Brain microvascular endothelial cell (primary cell): ENCODE measurements at regions not wholly inside any gene's neighbourhood (a gene's known extent, or its start where the extent isn't known, plus 50 kb on each side); places are given as distances from the start of the nearest gene placed in this dataset.

Experiments
- DNase-seq: peaks from one replicate; pipeline ENCODE4 v3.0.0-alpha.2; 2020
- H3K27ac ChIP-seq: fragments of 250-450 bp; sonication (Bioruptor Pico); 2 replicates; pipeline ENCODE4 v1.5.1; 2020; ENCODE audit warnings: mild to moderate bottlenecking, moderate library complexity
- H3K27me3 ChIP-seq: fragments of 250-450 bp; sonication (Bioruptor Pico); replicated peaks from 2 replicates; pipeline ENCODE4 v1.5.1; 2020; ENCODE audit warnings: mild to moderate bottlenecking
- H3K36me3 ChIP-seq: fragments of 250-450 bp; sonication (Bioruptor Pico); replicated peaks from 2 replicates; pipeline ENCODE4 v1.5.1; 2020; ENCODE audit warnings: mild to moderate bottlenecking
- H3K4me3 ChIP-seq: 2 replicates; pipeline ENCODE4 v1.5.1; 2011; ENCODE audit warnings: low read depth, mild to moderate bottlenecking, control low read depth, low read length, moderate library complexity
- CTCF ChIP-seq: IDR thresholded peaks from 2 replicates; pipeline ENCODE4 v1.5.1; 2011; ENCODE audit warnings: low read depth, mild to moderate bottlenecking, moderate library complexity, low read length, control low read depth, inconsistent platforms; ENCODE audit errors: missing control alignments
- in situ Hi-C: cut with HindIII; loops from 2 replicates; pipeline ENCODE4 v1.10.0; 2017; ENCODE audit warnings: low sequenced_read_pairs, low pct_ligation_motif_present

DNA sequence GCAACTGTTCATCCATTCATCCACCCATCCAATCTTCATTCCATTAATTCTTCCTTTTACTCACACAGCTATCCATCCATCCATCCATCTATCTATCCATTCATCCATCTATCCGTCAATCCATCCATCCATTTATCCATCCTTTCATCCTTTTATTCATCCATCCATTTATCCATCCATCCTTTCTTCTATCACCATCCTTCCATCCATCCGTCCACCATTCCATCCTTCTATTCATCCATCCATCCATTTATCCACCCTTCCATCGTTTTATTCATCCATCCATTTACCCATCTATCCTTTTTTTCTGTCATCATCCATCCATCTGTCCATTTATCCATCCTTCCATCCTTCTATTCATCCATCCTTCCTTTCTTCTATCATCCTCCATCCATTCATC lies 73.0 kb upstream of the FOXF1 start:
- in situ Hi-C loops, result no loop called here
- no peak for DNase-seq
- Histone ChIP-seq H3K4me3 (no peak overlapping the region), H3K36me3 (no peaks in the 10 kb centered on the region), H3K27me3 (peaks cover 8% of the 10 kb centered on the region), H3K27ac (no peak overlapping the region)
- TF ChIP-seq CTCF, result no peak

- in situ Hi-C loops, result no loop called here
- H3K36me3 ChIP-seq, result no peaks in the 10 kb centered on the region
- no peak for DNase-seq
- H3K4me3 ChIP-seq, result no peak overlapping the region
- H3K27ac ChIP-seq, result no peak overlapping the region
- peaks cover 3% of the 10 kb centered on the region for H3K27me3 ChIP-seq
- TF ChIP-seq CTCF, result no peak
Measured at GRCh38 chr16:86442703-86443102, 67.6 kb upstream of the FOXF1 start.

DNA sequence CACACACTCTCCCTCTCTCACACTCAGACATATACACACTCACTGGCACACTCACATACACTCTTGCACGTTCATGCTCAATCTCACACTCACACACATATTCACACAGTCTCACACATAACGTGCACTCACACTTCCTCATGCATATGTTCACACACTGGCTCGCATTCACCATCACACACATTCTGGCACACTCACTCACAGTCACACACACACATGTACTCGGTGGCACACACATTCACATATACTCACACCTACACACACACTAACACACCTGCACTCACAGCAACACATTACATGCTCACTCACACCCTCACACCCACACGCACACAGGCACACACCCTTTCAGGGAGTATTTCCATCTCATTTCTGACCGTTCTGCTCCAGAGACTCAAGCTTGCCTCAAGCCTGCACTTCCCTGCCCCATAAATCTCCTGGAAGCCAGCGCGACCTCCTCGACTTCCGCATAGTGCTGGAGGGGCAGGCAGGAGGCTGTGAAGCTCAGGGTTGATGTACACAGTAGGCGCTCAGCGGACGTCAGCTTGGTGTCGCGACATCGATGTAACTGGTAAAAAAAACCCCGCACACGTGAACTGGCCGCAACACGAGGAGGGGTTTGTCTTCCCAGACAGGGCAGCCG lies 66.7 kb upstream of the FOXF1 start:
- H3K4me3 ChIP-seq, result no peak overlapping the region
- no peak for DNase-seq
- no peak for TF ChIP-seq CTCF

DNA sequence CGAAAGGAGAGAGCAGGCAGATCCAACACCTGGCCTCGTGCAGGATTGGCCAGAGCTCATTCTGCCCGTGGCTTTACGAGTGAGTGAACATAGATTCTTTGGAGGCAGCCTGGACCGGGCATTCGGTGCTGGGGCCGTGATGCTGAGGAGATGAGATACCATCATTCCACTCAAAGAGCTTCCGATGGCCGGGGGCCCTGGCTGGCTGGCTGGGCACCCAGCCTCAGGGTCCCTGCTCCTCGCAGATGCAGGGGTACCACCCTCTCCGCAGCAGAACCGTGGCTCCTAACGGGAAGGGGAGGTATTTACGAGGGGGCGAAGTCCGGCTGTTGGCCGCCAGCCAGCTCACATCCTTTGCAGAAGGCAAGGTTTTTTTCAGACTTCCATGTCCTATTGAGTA lies 66.1 kb upstream of the FOXF1 start:
- H3K27ac ChIP-seq, result no peak overlapping the region
- peaks cover 3% of the 10 kb centered on the region for H3K27me3 ChIP-seq
- DNase-seq, result no peak
- no peaks in the 10 kb centered on the region for H3K36me3 ChIP-seq
- H3K4me3 ChIP-seq, result no peak overlapping the region
- no peak for TF ChIP-seq CTCF
- in situ Hi-C loops, result no loop called here

More for the DNA sequence above, 66.7 kb upstream of the FOXF1 start:
- no peaks in the 10 kb centered on the region for H3K36me3 ChIP-seq
- in situ Hi-C loops, result no loop called here
- H3K27me3 ChIP-seq, result peaks cover 3% of the 10 kb centered on the region
- no peak overlapping the region for H3K27ac ChIP-seq

DNA sequence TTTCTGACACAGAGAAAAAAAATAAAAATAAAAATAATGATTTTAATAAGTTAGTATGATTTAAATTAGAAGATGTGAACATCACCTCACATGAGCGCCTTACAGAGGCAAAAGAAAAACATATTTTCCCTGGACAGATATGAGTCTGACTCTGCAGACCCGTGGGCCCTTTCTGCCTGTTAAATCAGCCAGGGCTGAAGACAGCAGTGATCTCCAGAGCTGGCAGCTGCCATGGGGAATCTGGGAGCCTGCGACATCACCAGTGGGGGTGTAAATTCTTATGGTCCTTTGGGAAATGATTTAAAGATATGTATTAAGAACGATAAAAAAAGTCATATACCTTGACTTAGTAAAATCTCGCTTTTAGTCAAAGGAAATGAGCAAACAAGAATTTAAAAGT lies 65.7 kb upstream of the FOXF1 start:
- Histone ChIP-seq H3K27me3 (peaks cover 1% of the 10 kb centered on the region), H3K36me3 (no peaks in the 10 kb centered on the region), H3K27ac (no peak overlapping the region), H3K4me3 (no peak overlapping the region)
- no peak for TF ChIP-seq CTCF
- in situ Hi-C loops, result no loop called here
- no peak for DNase-seq

DNA sequence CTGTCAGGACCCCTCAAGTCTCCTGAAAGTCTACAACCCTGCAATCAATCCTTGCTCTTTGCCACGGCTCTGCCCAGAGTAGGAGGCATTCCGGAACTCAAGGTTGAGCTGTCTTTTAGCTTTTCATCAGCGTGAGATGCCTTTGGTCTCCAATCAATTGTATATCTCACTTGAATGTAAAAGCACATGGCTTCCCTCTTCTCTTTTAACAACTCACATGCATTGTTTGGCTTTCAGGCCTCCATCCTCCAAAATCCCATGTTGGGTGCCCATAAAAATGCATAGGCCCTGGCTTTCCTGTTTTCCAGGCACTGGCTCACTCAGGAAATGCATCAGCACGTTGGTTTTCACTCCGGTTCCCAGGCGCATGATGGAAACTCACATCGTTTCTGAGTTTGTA lies 64.0 kb upstream of the FOXF1 start:
- no peak for DNase-seq
- Histone ChIP-seq H3K27me3 (peaks cover 1% of the 10 kb centered on the region), H3K36me3 (no peaks in the 10 kb centered on the region), H3K27ac (no peak overlapping the region), H3K4me3 (no peak overlapping the region)
- in situ Hi-C loops, result no loop called here
- TF ChIP-seq CTCF, result no peak
